ENCODE measurements at regions not wholly inside any gene's neighbourhood (a gene's known extent, or its start where the extent isn't known, plus 50 kb on each side); places are given as distances from the start of the nearest gene placed in this dataset.

DNA sequence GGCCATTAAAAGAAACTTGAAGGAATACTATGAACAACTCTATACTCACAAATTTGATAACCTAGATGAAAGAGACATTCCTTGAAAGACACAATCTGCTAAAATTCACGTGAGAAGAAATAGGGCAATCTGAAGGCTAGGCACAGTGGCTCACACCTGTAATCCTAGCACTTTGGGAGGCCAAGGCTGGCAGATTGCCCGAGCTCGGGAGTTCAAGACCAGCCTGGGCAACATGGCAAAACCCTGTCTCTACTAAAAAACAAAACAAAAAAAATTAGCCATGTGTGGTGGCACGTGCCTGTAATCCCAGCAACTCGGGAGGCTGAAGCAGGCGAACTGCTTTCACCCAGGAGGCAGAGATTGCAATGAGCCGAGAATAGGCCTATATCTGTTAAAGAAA is 104.8 kb downstream of the HES1 start:
- no peak overlapping the region for H3K4me3 ChIP-seq
- intact Hi-C loops (cut with DNase I), result no loop called here
- no peaks in the 10 kb centered on the region for H3K27me3 ChIP-seq
- H3K4me1 ChIP-seq, result no peaks in the 10 kb centered on the region
- TF ChIP-seq, protein P1, sequence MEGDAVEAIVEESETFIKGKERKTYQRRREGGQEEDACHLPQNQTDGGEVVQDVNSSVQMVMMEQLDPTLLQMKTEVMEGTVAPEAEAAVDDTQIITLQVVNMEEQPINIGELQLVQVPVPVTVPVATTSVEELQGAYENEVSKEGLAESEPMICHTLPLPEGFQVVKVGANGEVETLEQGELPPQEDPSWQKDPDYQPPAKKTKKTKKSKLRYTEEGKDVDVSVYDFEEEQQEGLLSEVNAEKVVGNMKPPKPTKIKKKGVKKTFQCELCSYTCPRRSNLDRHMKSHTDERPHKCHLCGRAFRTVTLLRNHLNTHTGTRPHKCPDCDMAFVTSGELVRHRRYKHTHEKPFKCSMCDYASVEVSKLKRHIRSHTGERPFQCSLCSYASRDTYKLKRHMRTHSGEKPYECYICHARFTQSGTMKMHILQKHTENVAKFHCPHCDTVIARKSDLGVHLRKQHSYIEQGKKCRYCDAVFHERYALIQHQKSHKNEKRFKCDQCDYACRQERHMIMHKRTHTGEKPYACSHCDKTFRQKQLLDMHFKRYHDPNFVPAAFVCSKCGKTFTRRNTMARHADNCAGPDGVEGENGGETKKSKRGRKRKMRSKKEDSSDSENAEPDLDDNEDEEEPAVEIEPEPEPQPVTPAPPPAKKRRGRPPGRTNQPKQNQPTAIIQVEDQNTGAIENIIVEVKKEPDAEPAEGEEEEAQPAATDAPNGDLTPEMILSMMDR (IDR thresholded peaks at IDR 0.05), result no peak
- H3K36me3 ChIP-seq, result no peaks in the 10 kb centered on the region
- H3K27ac ChIP-seq, result no peak overlapping the region
- H3K9me3 ChIP-seq, result no peaks in the 10 kb centered on the region
- no peak for DNase-seq (ENCODE audit: low spot score in 2 of 2)

DNA sequence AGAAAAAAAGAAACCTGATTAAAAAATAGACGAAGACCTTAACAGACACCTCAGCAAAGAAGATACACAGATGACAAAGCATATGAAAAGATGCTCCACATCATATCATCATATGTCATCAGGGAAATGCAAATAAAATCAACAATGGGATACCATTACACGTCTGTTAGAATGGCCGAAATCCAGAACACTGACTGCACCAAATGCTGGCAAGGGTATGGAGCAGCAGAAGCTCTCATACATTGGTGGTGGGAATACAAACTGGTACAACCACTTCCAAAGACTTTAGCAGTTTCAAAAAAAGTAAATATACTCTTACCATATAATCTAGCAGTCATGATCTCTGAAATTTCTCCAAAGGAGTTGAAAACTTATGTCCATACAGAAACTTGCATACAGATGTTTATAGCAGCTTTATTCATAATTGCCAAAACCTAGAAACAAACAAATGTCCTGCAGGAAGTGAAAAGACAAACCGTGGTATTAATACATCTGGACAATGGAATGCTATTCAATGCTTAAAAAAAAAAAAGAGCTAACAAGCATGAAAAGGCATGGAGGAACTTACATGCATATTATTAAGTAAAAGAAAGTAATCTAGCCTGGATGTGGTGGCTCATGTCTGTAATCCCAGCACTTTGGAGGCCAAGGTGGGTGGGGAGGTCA is 107.4 kb downstream of the HES1 start:
- H3K36me3 ChIP-seq, result no peaks in the 10 kb centered on the region
- intact Hi-C loops (cut with DNase I), result no loop called here
- no peaks in the 10 kb centered on the region for H3K9me3 ChIP-seq
- no peak for DNase-seq (ENCODE audit: low spot score in 2 of 2)
- H3K27me3 ChIP-seq, result no peaks in the 10 kb centered on the region
- H3K4me3 ChIP-seq, result no peak overlapping the region
- no peaks in the 10 kb centered on the region for H3K4me1 ChIP-seq
- TF ChIP-seq, protein P1 (IDR thresholded peaks at IDR 0.05), result no peak
- H3K27ac ChIP-seq, result no peak overlapping the region

DNA sequence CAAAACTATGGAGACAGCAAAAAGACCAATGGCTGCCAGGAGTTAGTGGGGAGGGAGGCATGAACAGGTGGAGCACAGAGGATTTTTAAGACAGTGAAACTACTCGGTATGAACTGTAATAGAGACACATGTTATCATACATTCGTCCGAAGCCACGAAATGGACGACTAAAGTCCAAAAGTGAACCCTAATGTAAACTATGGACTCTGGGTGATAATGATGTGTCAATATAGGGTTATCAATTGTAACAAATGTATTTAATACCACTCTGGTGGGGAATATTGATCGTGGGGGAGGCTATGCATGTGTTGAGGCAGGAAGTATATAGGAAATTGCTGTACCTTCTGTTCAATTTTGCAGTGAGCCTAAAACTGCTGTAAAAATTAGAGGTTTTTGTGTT is 107.0 kb downstream of the CPN2 start:
- Histone ChIP-seq H3K27me3 (no peaks in the 10 kb centered on the region), H3K27ac (no peak overlapping the region), H3K4me1 (no peaks in the 10 kb centered on the region), H3K4me3 (no peak overlapping the region), H3K9me3 (no peaks in the 10 kb centered on the region), H3K36me3 (no peaks in the 10 kb centered on the region)
- TF ChIP-seq, protein P1 (IDR thresholded peaks at IDR 0.05), result no peak
- intact Hi-C loops (cut with DNase I), result no loop called here
- no peak for DNase-seq (ENCODE audit: low spot score in 2 of 2)

DNA sequence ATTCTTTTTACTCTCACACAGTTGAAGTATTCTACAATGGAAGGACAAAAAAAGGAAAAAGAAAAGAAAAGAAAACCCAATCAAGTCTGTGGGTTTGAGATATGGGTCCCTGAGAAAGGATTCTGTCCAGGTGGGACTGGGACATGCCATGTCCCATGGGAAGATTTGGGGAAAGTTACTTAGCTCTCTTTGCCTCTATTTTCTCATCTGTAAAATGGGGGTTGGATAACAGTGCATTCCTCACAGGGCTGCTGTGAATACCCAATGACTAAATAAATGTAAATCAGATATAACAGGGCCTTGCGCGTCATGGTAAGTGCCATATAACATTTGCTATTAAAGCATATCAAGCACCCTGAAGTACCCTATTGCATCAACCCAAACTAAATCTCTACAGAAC is 105.7 kb downstream of the CPN2 start:
- no peak for DNase-seq (ENCODE audit: low spot score in 2 of 2)
- Histone ChIP-seq H3K27me3 (no peaks in the 10 kb centered on the region), H3K4me1 (no peaks in the 10 kb centered on the region), H3K27ac (no peak overlapping the region), H3K9me3 (no peaks in the 10 kb centered on the region), H3K4me3 (no peak overlapping the region), H3K36me3 (no peaks in the 10 kb centered on the region)
- intact Hi-C loops (cut with DNase I), result no loop called here
- TF ChIP-seq, protein P1 (IDR thresholded peaks at IDR 0.05), result no peak

DNA sequence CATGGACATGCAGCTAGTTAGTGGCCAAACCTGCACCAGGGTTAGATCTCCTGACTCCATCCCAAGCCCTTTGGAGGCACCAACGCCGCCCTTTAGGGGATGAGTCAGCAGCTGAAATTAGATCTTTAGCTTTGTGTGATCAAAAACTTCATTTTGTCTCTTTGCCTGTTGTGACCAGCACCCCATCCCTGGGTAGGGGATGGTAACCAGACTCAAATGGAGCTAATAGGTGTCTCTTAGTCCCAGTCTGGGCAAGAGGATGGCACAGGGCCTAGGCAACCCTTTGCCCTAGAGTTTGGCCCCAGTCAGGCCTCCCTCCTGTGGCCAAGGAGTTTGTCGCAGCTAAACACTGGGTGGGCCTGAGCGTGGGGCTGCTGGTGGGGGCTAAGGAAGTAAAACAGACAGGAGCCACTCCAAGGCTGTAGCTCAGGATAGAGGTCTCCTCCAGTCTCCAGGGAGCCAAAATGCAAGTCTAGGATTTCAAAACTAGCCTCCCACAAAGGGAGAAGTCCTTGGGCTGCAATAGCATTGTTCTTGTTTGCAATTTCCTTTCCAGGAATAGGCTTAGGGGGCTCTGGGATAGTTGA is 105.1 kb downstream of the CPN2 start:
- Histone ChIP-seq H3K9me3 (no peaks in the 10 kb centered on the region), H3K36me3 (no peaks in the 10 kb centered on the region), H3K4me1 (no peaks in the 10 kb centered on the region), H3K27ac (no peak overlapping the region), H3K4me3 (no peak overlapping the region), H3K27me3 (no peaks in the 10 kb centered on the region)
- TF ChIP-seq, protein P1 (IDR thresholded peaks at IDR 0.05), result no peak
- DNase-seq (ENCODE audit: low spot score in 2 of 2), result no peak
- intact Hi-C loops (cut with DNase I), result no loop called here
